Mucosa of stomach (tissue), 1 donor: ENCODE measurements at regions not wholly inside any gene's neighbourhood (a gene's known extent, or its start where the extent isn't known, plus 50 kb on each side); places are given as distances from the start of the nearest gene placed in this dataset.

Experiments
- H3K27me3 ChIP-seq: one replicate; pipeline ENCODE4 v1.7.0; 2013; ENCODE audit warnings: mild to moderate bottlenecking, low read length; ENCODE audit not compliant: control insufficient read depth, insufficient read depth
- H3K36me3 ChIP-seq: one replicate; pipeline ENCODE4 v1.7.0; 2013; ENCODE audit warnings: low read length; ENCODE audit not compliant: control insufficient read depth, insufficient read depth
- H3K4me1 ChIP-seq: one replicate; pipeline ENCODE4 v1.7.0; 2013; ENCODE audit warnings: mild to moderate bottlenecking, low read length; ENCODE audit not compliant: control insufficient read depth, insufficient read depth
- H3K4me3 ChIP-seq: one replicate; pipeline ENCODE4 v1.7.0; 2013; ENCODE audit warnings: low read length
- H3K9ac ChIP-seq: one replicate; pipeline ENCODE4 v1.7.0; 2013; ENCODE audit warnings: mild to moderate bottlenecking, low read length, moderate library complexity
- H3K9me3 ChIP-seq: one replicate; pipeline ENCODE4 v1.7.0; 2013; ENCODE audit warnings: mild to moderate bottlenecking, low read length, moderate library complexity; ENCODE audit not compliant: control insufficient read depth
- donor health status: Pancreatic carcinoma.

GRCh38 chr3:178382449-178383061 lies 153.7 kb upstream of the KCNMB2 start:
- no peak overlapping the region for H3K4me3 ChIP-seq
- H3K9ac ChIP-seq = no peak overlapping the region
- no peaks in the 10 kb centered on the region for H3K9me3 ChIP-seq
- peaks cover 6% of the 10 kb centered on the region for H3K4me1 ChIP-seq
- H3K27me3 ChIP-seq = no peaks in the 10 kb centered on the region
- no peaks in the 10 kb centered on the region for H3K36me3 ChIP-seq

DNA sequence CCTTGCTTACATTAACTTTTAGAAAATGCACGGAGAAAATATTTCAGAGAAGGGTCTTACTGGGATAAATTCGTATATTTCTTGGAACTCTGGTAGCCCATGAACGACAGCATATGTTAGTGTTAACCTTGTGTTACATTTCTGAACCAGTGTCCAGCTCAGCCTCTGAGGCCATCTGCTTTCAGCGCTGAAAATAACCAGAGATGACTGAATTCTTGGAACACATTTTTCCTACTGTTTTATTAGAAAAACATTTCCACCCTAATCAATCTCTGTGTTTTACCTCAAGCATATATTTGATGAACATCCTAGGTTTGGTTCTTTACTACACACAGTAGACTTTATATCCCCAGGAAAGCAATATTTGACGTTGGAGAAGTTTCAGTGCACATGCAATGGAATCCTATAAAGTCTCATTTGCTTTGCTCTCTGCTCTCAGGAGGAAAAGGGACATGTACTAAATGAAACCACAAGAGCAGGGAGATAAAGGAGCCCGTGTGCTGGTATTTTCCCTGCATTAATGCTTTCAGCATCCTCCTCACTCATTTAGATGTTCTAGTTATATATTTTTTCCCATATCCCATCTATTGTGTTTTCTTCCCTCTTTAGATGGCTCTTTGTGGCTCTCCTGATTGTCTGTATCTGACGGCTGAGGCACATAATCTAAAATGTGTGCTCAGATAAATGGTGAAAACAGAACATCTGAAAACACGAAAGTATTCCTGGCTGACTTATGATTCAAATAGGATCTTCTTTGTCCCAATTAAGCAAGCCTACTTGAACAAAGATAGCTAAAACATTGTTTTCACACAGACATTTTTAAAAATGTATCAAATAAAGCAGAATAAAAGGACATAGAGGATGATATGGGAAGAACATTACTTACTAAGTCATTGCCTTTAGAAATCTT lies 151.7 kb upstream of the KCNMB2 start:
- Histone ChIP-seq H3K4me1 (peaks cover 6% of the 10 kb centered on the region), H3K4me3 (no peak overlapping the region), H3K36me3 (no peaks in the 10 kb centered on the region), H3K9ac (no peak overlapping the region), H3K27me3 (no peaks in the 10 kb centered on the region), H3K9me3 (no peaks in the 10 kb centered on the region)

- no peak overlapping the region for H3K9ac ChIP-seq
- H3K36me3 ChIP-seq = no peaks in the 10 kb centered on the region
- no peaks in the 10 kb centered on the region for H3K9me3 ChIP-seq
- no peak overlapping the region for H3K4me3 ChIP-seq
- H3K4me1 ChIP-seq = peaks cover 6% of the 10 kb centered on the region
- no peaks in the 10 kb centered on the region for H3K27me3 ChIP-seq
Observed at GRCh38 chr3:178385280-178385952, 150.8 kb upstream of the KCNMB2 start.

- no peak overlapping the region for H3K9ac ChIP-seq
- no peaks in the 10 kb centered on the region for H3K36me3 ChIP-seq
- peaks cover 6% of the 10 kb centered on the region for H3K4me1 ChIP-seq
- no peaks in the 10 kb centered on the region for H3K27me3 ChIP-seq
- no peaks in the 10 kb centered on the region for H3K9me3 ChIP-seq
- H3K4me3 ChIP-seq = no peak overlapping the region
Observed at GRCh38 chr3:178386401-178386800, 149.8 kb upstream of the KCNMB2 start.

- no peak overlapping the region for H3K9ac ChIP-seq
Observed at GRCh38 chr3:178386880-178387279, 149.4 kb upstream of the KCNMB2 start.

GRCh38 chr3:178388473-178388872 lies 147.8 kb upstream of the KCNMB2 start:
- Histone ChIP-seq H3K4me3 (no peak overlapping the region), H3K27me3 (no peaks in the 10 kb centered on the region), H3K4me1 (peaks cover 6% of the 10 kb centered on the region), H3K36me3 (no peaks in the 10 kb centered on the region), H3K9me3 (no peaks in the 10 kb centered on the region), H3K9ac (no peak overlapping the region)

More at GRCh38 chr3:178386880-178387279, 149.4 kb upstream of the KCNMB2 start:
- Histone ChIP-seq H3K4me3 (no peak overlapping the region), H3K36me3 (no peaks in the 10 kb centered on the region), H3K4me1 (peaks cover 6% of the 10 kb centered on the region), H3K27me3 (no peaks in the 10 kb centered on the region), H3K9me3 (no peaks in the 10 kb centered on the region)

- Histone ChIP-seq H3K4me1 (peaks cover 6% of the 10 kb centered on the region), H3K9me3 (no peaks in the 10 kb centered on the region), H3K36me3 (no peaks in the 10 kb centered on the region), H3K27me3 (no peaks in the 10 kb centered on the region), H3K9ac (no peak overlapping the region), H3K4me3 (no peak overlapping the region)
Observed at GRCh38 chr3:178389258-178389657, 147.0 kb upstream of the KCNMB2 start.

DNA sequence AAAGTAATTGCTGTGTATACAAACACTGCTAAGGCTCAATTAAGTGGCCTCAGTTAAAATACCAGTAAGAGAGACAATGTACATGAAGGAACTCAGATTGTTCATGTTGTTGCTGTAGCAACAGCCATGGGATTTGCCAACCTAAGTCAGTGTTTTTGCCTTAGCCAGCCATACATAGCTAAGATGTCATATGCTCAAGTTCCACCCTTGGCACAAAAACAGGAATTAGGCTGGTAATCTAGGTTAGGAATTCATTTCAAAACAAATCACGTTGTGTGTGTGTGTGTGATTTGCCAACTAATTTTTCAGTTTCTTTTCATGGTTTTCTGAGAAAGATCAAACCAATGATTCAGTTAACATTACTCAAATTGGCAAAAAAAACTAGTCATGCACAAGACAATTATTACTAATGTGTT lies 143.7 kb upstream of the KCNMB2 start:
- Histone ChIP-seq H3K9me3 (no peaks in the 10 kb centered on the region), H3K4me1 (no peaks in the 10 kb centered on the region), H3K9ac (no peak overlapping the region), H3K27me3 (no peaks in the 10 kb centered on the region), H3K4me3 (no peak overlapping the region), H3K36me3 (no peaks in the 10 kb centered on the region)

GRCh38 chr3:178393146-178393545 lies 143.1 kb upstream of the KCNMB2 start:
- Histone ChIP-seq H3K9ac (no peak overlapping the region), H3K27me3 (no peaks in the 10 kb centered on the region), H3K36me3 (no peaks in the 10 kb centered on the region), H3K4me1 (no peaks in the 10 kb centered on the region), H3K4me3 (no peak overlapping the region), H3K9me3 (no peaks in the 10 kb centered on the region)

- Histone ChIP-seq H3K36me3 (no peaks in the 10 kb centered on the region), H3K4me1 (no peaks in the 10 kb centered on the region), H3K9ac (no peak overlapping the region), H3K4me3 (no peak overlapping the region), H3K27me3 (no peaks in the 10 kb centered on the region), H3K9me3 (no peaks in the 10 kb centered on the region)
Observed at GRCh38 chr3:178393824-178394223, 142.4 kb upstream of the KCNMB2 start.

DNA sequence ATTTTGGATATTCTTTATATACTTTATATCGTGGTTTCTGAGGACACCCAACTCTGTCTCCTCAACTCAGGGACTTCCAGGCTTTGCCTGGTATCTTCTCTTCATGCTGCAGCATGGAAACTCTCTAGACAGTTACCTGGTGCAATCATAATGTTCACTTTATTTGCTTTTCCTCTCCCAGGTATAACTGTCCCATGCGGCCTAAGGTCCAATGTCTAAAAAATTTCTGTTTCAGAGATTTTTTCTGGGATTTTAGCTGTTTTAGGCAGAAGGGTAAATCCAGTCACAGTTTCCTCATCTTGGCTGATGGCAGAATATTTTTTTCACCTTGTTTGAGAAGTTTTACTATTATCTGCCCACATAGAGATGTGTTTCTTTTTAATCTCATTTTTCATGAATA lies 139.9 kb upstream of the KCNMB2 start:
- Histone ChIP-seq H3K27me3 (no peaks in the 10 kb centered on the region), H3K9ac (no peak overlapping the region), H3K36me3 (no peaks in the 10 kb centered on the region), H3K9me3 (no peaks in the 10 kb centered on the region), H3K4me1 (no peaks in the 10 kb centered on the region), H3K4me3 (no peak overlapping the region)

GRCh38 chr3:178397202-178397601 lies 139.0 kb upstream of the KCNMB2 start:
- Histone ChIP-seq H3K9me3 (no peaks in the 10 kb centered on the region), H3K9ac (no peak overlapping the region), H3K4me1 (no peaks in the 10 kb centered on the region), H3K36me3 (no peaks in the 10 kb centered on the region), H3K4me3 (no peak overlapping the region), H3K27me3 (no peaks in the 10 kb centered on the region)
